GM23248 (cell line): ENCODE measurements at regions not wholly inside any gene's neighbourhood (a gene's known extent, or its start where the extent isn't known, plus 50 kb on each side); places are given as distances from the start of the nearest gene placed in this dataset.

Experiments
- EZH2 ChIP-seq: fragments of 200-600 bp; sonication (generic); IDR thresholded peaks from 2 replicates; pipeline ENCODE4 v1.6.1; 2018; ENCODE audit warnings: antibody characterized with exemption, mild to moderate bottlenecking; ENCODE audit not compliant: insufficient read depth, poor library complexity, severe bottlenecking
- EZH2phosphoT487 ChIP-seq: fragments of 200-600 bp; sonication (generic); IDR thresholded peaks from 2 replicates; pipeline ENCODE4 v1.6.1; 2018; ENCODE audit warnings: antibody characterized with exemption, moderate library complexity, mild to moderate bottlenecking, low read depth; ENCODE audit not compliant: insufficient read depth

GRCh38 chr14:25848601-25849000 is 749.2 kb downstream of the NOVA1 start:
- TF ChIP-seq EZH2 (no peak), EZH2phosphoT487 (no peak)
